Neural cell (in vitro differentiated cells): ENCODE measurements at regions not wholly inside any gene's neighbourhood (a gene's known extent, or its start where the extent isn't known, plus 50 kb on each side); places are given as distances from the start of the nearest gene placed in this dataset.

ENCODE experiments used
- H2AFZ ChIP-seq: fragments of 200-600, 300-800 bp; sonication (generic), shearing (Covaris generic); 2 replicates; pipeline ENCODE4 v1.6.0; 2014; ENCODE audit warnings: low read depth, mild to moderate bottlenecking, antibody characterized with exemption, low read length, moderate library complexity
- H3F3A ChIP-seq: fragments of 200-600 bp; shearing (Covaris generic); 2 replicates; pipeline ENCODE4 v1.6.1; 2016; ENCODE audit warnings: mild to moderate bottlenecking, moderate library complexity, mixed read lengths, antibody characterized with exemption, low read length; ENCODE audit not compliant: insufficient read depth, poor library complexity, severe bottlenecking
- H3K27ac ChIP-seq: fragments of 200-600, 300-800 bp; sonication (generic), shearing (Covaris generic); 2 replicates; pipeline ENCODE4 v1.5.1; 2014; ENCODE audit warnings: mild to moderate bottlenecking, low read length, moderate library complexity
- H3K27me3 ChIP-seq: fragments of 300-800, 200-600 bp; sonication (generic), shearing (Covaris generic); 2 replicates; pipeline ENCODE4 v1.6.0; 2014; ENCODE audit warnings: mild to moderate bottlenecking, low read depth, low read length, moderate library complexity; ENCODE audit not compliant: insufficient read depth
- H3K36me3 ChIP-seq: fragments of 300-800, 200-600 bp; sonication (generic), shearing (Covaris generic); 2 replicates; pipeline ENCODE4 v1.5.1; 2014; ENCODE audit warnings: mild to moderate bottlenecking, antibody characterized with exemption, low read length, moderate library complexity; ENCODE audit not compliant: insufficient read depth
- H3K4me2 ChIP-seq: fragments of 300-800, 200-600 bp; sonication (generic), shearing (Covaris generic); 2 replicates; pipeline ENCODE4 v1.6.0; 2014; ENCODE audit warnings: mild to moderate bottlenecking, low read length
- H3K4me3 ChIP-seq: fragments of 300-800, 200-600 bp; sonication (generic), shearing (Covaris generic); 2 replicates; pipeline ENCODE4 v1.5.1; 2014; ENCODE audit warnings: mild to moderate bottlenecking, low read length, moderate library complexity
- H3K79me2 ChIP-seq: fragments of 200-600 bp; shearing (Covaris generic); replicated peaks from 2 replicates; pipeline ENCODE4 v1.6.0; 2014; ENCODE audit warnings: mild to moderate bottlenecking, low read length, moderate library complexity; ENCODE audit not compliant: insufficient read depth
- H3K9ac ChIP-seq: fragments of 300-800, 200-600 bp; sonication (generic), shearing (Covaris generic); 2 replicates; pipeline ENCODE4 v1.6.1; 2016; ENCODE audit warnings: mild to moderate bottlenecking, low read length, mixed read lengths
- H3K9me2 ChIP-seq: fragments of 200-600 bp; shearing (Covaris generic); 2 replicates; pipeline ENCODE4 v1.6.1; 2016; ENCODE audit warnings: mild to moderate bottlenecking, low read length, mixed read lengths; ENCODE audit not compliant: insufficient read depth
- H3K9me3 ChIP-seq: fragments of 200-600, 300-800 bp; sonication (generic), shearing (Covaris generic); 2 replicates; pipeline ENCODE4 v1.6.1; 2016; ENCODE audit warnings: mild to moderate bottlenecking, mixed run types, low read length, moderate library complexity, mixed read lengths
- H4K20me1 ChIP-seq: fragments of 200-600 bp; shearing (Covaris generic); 2 replicates; pipeline ENCODE4 v1.6.1; 2016; ENCODE audit warnings: mild to moderate bottlenecking, mixed run types; ENCODE audit not compliant: insufficient read depth
- EP300 ChIP-seq: fragments of 450-650 bp; conservative IDR thresholded peaks from 2 replicates; pipeline ENCODE4 v1.6.1; 2014; ENCODE audit warnings: antibody characterized with exemption, mild to moderate bottlenecking, moderate library complexity; ENCODE audit not compliant: poor library complexity, severe bottlenecking
- EZH2 ChIP-seq: fragments of 200-600, 300-800 bp; shearing (Covaris generic), sonication (generic); IDR thresholded peaks from 2 replicates; pipeline ENCODE4 v1.6.1; 2014; ENCODE audit warnings: antibody characterized with exemption, low read length, borderline replicate concordance, mild to moderate bottlenecking; ENCODE audit not compliant: insufficient read depth, poor library complexity, severe bottlenecking
- MXI1 ChIP-seq: fragments of 450-650 bp; conservative IDR thresholded peaks from 2 replicates; pipeline ENCODE4 v1.6.1; 2014; ENCODE audit warnings: antibody characterized with exemption, mild to moderate bottlenecking; ENCODE audit not compliant: poor library complexity, severe bottlenecking
- POLR2AphosphoS5 ChIP-seq: IDR thresholded peaks from 2 replicates; pipeline ENCODE4 v1.6.1; 2012
- RAD21 ChIP-seq: fragments of 450-650 bp; conservative IDR thresholded peaks from 2 replicates; pipeline ENCODE4 v1.6.1; 2014; ENCODE audit warnings: antibody characterized with exemption, mild to moderate bottlenecking, moderate library complexity
- REST ChIP-seq: IDR thresholded peaks from 2 replicates; pipeline ENCODE4 v1.6.1; 2012; ENCODE audit warnings: borderline replicate concordance
- SMC3 ChIP-seq: fragments of 450-650 bp; conservative IDR thresholded peaks from 2 replicates; pipeline ENCODE4 v1.6.1; 2014; ENCODE audit warnings: antibody characterized with exemption, mild to moderate bottlenecking, moderate library complexity; ENCODE audit not compliant: poor library complexity
- TAF1 ChIP-seq: IDR thresholded peaks from 2 replicates; pipeline ENCODE4 v1.6.1; 2012; ENCODE audit warnings: low read depth
- TF ChIP-seq, protein P1 (sequence below): fragments of 450-650 bp; IDR thresholded peaks from 2 replicates; pipeline ENCODE4 v1.5.1; 2014; ENCODE audit warnings: antibody characterized with exemption, mild to moderate bottlenecking, moderate library complexity; ENCODE audit not compliant: poor library complexity, severe bottlenecking

- no peaks in the 10 kb centered on the region for H3F3A ChIP-seq
- no peaks in the 10 kb centered on the region for H3K9me2 ChIP-seq
- H3K9me3 ChIP-seq, result no peaks in the 10 kb centered on the region
- no peak overlapping the region for H3K4me2 ChIP-seq
- no peaks in the 10 kb centered on the region for H4K20me1 ChIP-seq
- H2AFZ ChIP-seq, result no peak overlapping the region
- no peaks in the 10 kb centered on the region for H3K27me3 ChIP-seq
- no peak overlapping the region for H3K9ac ChIP-seq
- TF ChIP-seq MXI1 (no peak), RAD21 (no peak), TAF1 (no peak), EP300 (no peak), SMC3 (no peak), REST (no peak), EZH2 (no peak), POLR2AphosphoS5 (no peak)
- TF ChIP-seq, protein P1, sequence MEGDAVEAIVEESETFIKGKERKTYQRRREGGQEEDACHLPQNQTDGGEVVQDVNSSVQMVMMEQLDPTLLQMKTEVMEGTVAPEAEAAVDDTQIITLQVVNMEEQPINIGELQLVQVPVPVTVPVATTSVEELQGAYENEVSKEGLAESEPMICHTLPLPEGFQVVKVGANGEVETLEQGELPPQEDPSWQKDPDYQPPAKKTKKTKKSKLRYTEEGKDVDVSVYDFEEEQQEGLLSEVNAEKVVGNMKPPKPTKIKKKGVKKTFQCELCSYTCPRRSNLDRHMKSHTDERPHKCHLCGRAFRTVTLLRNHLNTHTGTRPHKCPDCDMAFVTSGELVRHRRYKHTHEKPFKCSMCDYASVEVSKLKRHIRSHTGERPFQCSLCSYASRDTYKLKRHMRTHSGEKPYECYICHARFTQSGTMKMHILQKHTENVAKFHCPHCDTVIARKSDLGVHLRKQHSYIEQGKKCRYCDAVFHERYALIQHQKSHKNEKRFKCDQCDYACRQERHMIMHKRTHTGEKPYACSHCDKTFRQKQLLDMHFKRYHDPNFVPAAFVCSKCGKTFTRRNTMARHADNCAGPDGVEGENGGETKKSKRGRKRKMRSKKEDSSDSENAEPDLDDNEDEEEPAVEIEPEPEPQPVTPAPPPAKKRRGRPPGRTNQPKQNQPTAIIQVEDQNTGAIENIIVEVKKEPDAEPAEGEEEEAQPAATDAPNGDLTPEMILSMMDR, result no peak
- no peak overlapping the region for H3K27ac ChIP-seq
- no peak overlapping the region for H3K4me3 ChIP-seq
- no peaks in the 10 kb centered on the region for H3K79me2 ChIP-seq
- no peaks in the 10 kb centered on the region for H3K36me3 ChIP-seq
Observed at GRCh38 chr5:158393457-158393856, 534.5 kb upstream of the CLINT1 start.

- Histone ChIP-seq H3F3A (no peaks in the 10 kb centered on the region), H3K9me3 (no peaks in the 10 kb centered on the region), H3K4me3 (no peak overlapping the region), H3K36me3 (no peaks in the 10 kb centered on the region), H3K27me3 (no peaks in the 10 kb centered on the region), H3K9ac (no peak overlapping the region), H4K20me1 (no peaks in the 10 kb centered on the region), H3K79me2 (no peaks in the 10 kb centered on the region), H3K27ac (no peak overlapping the region), H3K9me2 (no peaks in the 10 kb centered on the region), H3K4me2 (no peak overlapping the region), H2AFZ (no peak overlapping the region)
- no peak for TF ChIP-seq RAD21
- TF ChIP-seq REST, result no peak
- TF ChIP-seq POLR2AphosphoS5, result no peak
- TF ChIP-seq, protein P1, result no peak
- TF ChIP-seq TAF1, result no peak
- no peak for TF ChIP-seq EP300
- TF ChIP-seq MXI1, result no peak
Observed at GRCh38 chr5:158392753-158393152, 533.8 kb upstream of the CLINT1 start.
